ENCODE measurements at regions not wholly inside any gene's neighbourhood (a gene's known extent, or its start where the extent isn't known, plus 50 kb on each side); places are given as distances from the start of the nearest gene placed in this dataset.
"Not testable (repeated sequence)": the region's sequence is repeated elsewhere in the genome, so short reads cannot be mapped to it uniquely, and the experiment has no call there.

- no peak for DNase-seq
Measured at GRCh38 chr20:53872081-53872541, 198.3 kb downstream of the BCAS1 start.

DNA sequence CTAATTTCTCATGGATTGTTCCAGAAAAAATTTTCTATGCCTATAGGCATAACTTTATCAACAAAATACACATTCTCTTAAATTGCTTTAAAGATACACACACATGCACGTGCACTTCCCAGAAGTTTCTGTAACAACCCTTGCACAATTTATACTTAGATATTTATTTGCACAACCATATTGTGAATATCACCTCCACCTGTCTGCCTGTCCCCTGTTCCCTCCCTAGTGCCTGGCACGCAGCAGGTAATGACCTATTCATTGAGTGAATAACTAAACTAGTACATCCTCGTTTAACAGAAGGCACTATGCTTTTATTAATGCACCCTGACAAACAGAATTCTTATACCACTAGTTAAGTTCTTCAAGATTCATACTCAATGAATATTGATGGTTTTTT, 198.9 kb downstream of the BCAS1 start:
- no peak for DNase-seq

DNA sequence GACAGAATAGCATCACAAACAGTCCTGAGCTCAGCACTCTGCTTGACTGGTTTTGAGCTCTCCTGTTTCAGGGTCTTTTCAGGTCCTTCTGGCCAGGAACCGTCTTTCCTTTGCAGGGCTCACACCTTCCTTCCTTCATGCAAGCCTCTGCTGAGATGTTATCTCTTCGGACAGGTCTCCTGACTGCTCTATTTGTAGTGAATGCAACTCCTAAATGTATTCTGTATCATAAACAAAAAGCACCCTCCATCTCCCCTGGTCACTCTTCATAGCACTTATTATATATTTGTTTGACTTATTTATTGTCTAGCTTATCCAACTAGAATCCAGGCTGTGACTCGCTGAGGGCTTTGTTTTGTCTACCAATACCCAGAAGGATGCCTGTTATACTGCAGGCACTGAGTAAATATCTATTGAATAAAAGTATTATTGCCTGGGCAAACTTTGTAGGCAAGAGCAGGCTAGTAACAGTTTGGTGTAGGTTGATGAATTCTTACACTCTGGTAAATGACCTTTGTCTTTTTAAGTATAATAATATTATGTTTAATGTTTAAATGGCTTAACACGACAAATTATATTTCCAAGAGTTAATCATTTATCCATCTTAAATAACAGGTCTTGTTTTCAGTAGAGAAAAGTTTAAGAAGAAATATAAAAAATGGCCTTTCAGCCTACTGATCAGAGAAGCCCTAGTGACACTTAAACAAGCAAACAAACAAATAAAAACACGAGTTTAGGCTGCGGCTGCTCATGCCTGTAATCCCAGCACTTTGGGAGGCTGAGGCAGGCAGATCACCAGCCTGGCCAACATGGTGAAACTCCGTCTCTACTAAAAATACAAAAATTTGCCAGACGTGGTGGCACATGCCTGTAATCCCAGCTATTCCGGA, 199.7 kb downstream of the BCAS1 start:
- DNase-seq, result peak; percentile 66 to 68

DNA sequence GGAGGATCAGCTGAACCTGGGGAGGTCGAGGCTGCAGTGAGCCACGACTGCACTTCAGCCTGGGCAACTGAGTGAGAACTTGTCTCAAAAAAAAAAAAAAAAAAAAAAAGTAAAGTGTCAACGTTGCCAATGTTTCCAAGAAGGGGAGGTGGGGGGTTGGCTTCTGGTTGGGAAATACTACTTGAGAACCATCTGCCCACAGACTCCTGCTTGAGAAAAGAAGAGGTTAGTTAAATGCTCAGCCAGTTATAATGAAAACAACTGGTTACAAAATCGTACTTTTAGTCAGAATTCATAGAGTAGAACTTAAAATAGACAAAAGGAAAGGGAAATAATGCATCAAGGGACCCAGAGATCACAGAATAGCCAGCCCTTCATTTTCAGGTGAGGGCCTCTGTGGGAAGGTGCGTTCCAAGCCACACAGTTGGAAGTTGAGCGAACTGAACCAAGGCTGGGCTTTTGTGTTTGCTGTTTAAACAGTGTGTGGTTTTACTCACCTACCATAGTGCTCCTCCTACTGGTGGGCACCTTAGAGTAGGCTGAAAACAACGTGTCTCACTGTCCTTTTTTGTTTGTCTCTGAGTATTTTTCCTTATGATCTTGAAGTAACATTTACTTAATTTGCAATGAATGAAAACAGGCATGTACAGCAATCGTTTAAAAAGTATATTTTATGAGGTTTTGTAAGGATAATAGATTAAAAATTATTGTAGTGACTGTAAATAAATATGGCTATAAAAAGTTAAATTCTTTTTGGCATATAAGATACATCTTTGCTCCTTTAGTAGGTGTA, 200.7 kb downstream of the BCAS1 start:
- peak; percentile 78 to 83 for DNase-seq

DNA sequence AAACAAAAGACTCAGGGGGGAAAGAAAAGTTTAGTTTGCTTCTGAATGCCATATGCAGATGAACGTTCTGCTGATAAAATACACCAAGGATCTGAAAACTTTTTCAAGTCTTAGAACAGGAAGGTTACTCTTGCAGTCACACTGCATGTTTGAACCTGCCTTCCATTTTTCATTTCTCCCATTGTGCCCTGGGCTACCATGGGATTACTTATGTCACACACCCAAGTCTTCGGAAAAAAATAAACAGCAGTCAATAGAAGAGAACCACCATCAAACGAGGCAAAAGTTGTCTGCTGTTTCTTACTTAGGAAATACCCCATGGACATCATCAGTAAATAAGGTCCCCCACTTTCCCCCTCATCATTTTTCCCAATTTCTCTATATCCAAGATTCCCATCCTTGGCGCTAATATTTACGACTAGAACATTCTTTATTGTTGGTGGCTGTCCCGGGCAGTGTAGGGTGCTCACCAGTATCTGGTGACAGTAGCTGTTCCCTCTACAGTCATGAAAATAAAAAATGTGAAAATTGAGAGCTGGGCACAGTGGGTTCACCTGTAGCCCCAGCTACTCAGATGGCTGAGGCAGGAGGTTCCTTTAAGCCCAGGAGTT, 202.5 kb downstream of the BCAS1 start:
- DNase-seq, result no peak

DNA sequence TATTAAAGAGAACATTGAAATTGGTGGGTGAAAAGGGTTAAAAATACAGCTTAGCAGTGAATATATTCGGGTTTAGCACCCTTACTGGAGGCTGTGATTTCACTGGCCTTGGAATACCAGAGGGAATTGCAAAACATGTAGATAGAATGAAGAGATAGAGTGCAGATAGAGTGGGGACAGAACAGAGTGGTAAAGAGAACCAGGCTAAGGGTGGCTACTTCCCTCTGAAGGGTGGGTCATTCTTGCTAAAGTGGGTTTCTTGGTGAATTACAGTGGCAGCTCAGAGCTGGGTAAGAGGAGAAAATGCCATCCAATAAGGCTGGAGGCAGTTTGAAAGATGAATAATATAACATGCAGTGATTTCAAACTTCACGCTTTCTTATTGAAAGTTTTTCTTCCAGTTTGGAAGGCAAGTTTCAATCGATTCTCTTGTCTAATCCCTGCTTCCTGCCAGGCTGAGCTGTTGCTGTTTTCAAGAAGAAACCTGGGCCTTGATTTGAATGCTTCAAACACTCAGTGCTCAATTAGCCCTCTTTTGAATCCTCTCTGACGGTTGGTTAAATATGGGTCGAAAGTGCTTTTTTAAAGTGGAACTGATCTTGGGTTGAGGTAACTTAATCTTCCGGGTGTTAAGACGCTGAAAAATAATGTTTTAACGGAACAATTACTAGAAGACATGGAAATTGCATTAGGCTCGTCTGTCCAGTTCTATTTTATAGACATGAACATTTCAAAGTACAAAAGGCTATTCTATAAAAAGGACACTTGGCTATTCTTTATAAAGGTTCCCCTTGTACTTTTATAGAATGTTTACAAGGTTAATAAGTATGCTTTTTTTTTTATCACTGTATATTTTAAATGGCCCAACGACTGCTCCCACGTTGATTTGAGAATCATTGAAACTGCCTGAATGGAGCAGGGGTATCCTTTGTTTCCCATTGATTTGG, 203.3 kb downstream of the BCAS1 start:
- no peak for DNase-seq

DNA sequence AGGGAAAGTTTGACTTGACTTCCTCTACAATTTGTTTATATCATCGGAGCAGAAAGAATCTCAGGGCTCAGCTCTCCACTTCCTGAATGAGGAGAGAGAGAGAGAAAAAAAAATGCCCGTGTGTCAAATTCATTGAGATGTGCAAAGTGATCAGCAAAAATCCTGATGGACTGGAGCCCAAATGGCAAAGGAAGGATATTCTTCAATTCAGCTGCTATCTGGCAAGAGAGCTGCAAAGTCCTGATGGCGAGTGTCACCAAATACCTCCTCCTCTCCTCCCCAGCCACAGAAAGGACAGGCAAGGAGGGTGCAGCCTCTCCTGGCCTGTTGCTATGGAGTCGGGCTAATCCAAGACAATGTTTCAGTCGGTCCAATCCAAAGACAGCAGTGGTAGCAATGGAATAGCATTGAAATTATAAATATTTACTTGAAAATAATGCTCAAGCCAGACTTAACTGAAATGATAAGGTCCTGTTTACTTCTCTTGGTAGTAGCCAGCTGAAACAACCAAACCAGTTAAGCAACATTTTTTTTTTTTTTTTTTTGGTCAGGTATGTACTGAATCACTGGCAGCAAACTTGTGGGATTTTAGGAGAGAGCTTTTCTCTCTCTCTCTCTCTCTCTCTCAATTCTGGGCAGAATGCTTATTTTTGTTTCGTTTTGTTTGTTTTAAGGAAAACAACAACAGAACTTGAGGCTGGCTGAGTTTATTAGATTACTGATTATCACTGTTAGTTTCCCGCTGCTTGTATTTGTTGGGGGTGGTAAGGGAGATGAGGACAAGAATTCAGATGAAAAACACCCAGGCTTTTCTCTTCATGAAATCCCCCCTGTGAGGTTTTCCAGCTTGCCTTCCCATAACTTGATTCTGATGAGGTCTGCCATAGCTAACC, 204.2 kb downstream of the BCAS1 start:
- DNase-seq, result peak; percentile 47 to 54

DNA sequence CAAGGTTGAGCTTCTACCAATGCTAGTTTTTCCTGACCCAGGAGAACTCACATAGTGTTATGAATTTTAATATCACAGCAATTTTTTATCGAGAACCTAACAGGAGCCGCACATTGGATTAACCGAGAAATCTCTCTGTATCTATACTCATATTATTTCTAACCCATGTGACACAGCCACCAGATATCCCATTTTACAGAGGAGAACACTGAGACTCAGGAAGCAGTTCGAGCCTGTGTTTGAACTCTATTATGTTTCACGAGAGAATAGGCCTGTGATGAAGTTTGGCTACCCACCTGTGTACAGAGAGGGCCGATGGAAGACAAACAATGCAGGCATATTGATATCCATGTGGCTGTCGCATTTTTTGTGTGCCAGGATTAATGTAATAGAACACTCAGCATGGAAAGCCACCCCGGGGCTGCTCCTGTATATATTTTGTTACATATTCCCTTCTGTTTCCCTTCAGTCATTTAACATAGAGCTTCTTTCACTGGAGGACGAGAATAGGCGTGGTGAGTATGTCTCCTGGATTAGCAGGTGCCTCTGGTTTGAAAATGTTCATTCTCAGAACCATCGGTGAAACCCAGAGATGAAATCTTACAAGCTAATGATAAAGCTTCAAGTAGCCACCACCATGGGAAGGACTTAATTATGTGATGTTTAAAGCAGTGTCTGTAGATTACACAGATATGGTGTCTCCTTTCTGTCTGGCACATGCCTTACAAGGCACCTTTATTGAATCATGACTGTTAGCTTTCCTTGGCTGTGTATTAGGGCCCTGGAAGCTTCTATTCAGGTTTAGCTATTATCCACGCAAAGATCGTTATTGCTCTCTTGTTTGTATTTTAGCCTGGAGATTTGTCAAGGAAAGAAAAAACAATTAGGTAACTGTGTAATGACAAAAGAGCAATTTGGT, 205.4 kb downstream of the BCAS1 start:
- peak in 1 of 2 experiments; percentile 17 for DNase-seq

- DNase-seq, result not testable (repeated sequence)
Measured at GRCh38 chr20:53863923-53864641, 206.3 kb downstream of the BCAS1 start.

GRCh38 chr20:53863535-53863922, 206.9 kb downstream of the BCAS1 start:
- DNase-seq, result not testable (repeated sequence)

- not testable (repeated sequence) for DNase-seq
Measured at GRCh38 chr20:53863039-53863438, 207.4 kb downstream of the BCAS1 start.

DNA sequence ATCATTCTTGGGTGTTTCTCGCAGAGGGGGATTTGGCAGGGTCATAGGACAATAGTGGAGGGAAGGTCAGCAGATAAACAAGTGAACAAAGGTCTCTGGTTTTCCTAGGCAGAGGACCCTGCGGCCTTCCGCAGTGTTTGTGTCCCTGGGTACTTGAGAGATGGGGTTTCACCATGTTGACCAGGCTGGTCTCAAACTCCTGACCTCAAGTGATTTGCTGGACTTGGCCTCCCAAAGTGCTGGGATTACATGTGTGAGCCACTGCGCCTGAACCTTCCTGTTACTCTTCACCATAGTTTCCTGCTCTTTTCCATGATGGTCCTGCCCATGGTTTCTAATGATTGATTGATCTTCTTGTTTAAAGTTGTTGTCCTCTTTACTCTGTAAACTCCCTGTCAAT, 207.9 kb downstream of the BCAS1 start:
- DNase-seq, result not testable (repeated sequence)

DNA sequence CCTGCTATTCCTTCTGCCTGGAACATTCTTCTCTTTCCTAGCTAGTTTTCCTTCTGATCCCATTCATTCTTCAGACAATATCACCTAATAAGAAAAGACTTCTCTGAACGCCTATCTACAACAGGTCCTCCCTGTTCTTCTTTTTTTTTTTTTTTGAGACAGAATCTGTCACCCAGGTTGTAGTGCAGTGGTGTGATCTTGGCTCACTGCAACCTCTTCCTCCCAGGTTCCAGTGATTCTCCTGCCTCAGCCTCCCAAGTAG, 208.3 kb downstream of the BCAS1 start:
- not testable (repeated sequence) for DNase-seq

- no peak for DNase-seq
Measured at GRCh38 chr20:53859684-53860083, 210.7 kb downstream of the BCAS1 start.

GRCh38 chr20:53859009-53859408, 211.4 kb downstream of the BCAS1 start:
- not testable (repeated sequence) for DNase-seq

DNA sequence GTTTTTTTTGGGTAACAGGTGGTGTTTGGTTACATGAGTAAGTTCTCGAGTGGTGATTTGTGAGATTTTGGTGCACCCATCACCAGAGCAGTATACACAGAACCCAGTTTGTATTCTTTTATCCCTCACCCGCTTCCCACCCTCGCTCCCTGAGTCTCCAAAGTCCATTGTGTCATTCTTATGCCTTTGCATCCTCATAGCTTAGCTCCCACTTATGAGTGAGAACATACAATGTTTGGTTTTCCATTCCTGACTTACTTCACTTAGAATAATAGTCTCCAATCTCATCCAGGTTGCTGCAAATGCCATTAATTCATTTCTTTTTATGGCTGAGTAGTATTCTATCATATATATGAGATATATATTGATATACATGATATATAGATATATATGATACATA, 211.9 kb downstream of the BCAS1 start:
- DNase-seq, result not testable (repeated sequence)

GRCh38 chr20:53857723-53858236, 212.6 kb downstream of the BCAS1 start:
- DNase-seq, result no peak

DNA sequence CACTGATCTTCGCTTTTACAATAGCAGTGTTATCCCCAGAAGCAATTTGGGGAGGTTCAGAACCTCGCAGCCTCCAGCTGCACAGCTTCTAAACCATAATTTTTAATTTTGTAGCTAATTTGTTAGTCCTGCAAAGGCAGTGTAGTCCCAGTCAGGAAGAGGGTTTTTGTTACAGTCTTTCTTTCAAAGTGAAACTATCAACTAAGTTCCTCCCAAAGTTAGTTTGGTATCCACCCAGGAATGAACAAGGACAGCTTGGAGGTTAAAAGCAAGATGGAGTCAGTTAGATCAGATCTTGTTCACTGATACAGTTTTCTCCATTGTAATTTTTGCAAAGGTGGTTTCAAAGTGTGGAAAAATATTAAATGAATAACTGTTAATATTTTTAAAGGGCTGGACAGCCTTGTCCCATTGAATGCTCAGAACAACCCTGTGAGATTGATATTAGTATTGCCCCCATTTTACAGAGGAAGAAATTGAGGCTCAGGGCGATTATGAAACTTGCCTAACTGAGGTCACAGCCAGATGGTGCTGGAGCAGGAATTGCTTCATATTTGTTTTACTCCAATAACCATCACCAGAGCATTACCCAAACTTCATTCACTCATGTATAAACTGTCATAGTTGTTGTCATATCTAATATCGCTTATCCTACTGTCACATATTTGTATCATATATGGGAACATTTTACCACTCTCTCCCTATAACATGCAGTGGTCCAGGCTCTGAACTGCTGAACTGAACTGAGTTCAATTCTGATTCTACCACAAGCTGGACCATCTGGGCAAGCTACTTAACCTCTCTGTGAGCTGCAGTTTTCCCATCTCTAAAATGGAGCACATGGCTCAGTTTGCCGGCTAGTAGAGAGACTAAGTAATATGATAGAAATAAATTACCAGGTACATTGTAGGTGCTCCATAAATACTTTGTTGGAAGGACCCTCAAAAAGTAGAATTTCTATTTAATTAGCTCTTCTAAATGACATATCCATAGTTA, 213.8 kb downstream of the BCAS1 start:
- no peak for DNase-seq
